Tibial nerve (tissue), 3 donors: ENCODE measurements at regions not wholly inside any gene's neighbourhood (a gene's known extent, or its start where the extent isn't known, plus 50 kb on each side); places are given as distances from the start of the nearest gene placed in this dataset.

Experiments
- CTCF ChIP-seq, 5 experiments: fragments of 200-600 bp in 3 of 5; fragments of 450-650 bp in 2 of 5; sonication (generic) in 3 of 5; IDR thresholded peaks; one replicate each; pipeline ENCODE4 v1.5.1; 2016 to 2019; ENCODE audit warnings: antibody characterized with exemption in 5 of 5, mild to moderate bottlenecking in 3 of 5, moderate library complexity in 2 of 5
- POLR2A ChIP-seq, 2 donors: fragments of 450-650 bp; IDR thresholded peaks; one replicate each; pipeline ENCODE4 v1.6.1; 2017; ENCODE audit warnings: antibody characterized with exemption in 2 of 2, mild to moderate bottlenecking in 2 of 2, moderate library complexity in 2 of 2

- no peak for TF ChIP-seq CTCF (IDR thresholded peaks at IDR 0.05)
- no peak for TF ChIP-seq POLR2A (IDR thresholded peaks at IDR 0.05)
Observed at GRCh38 chr20:51159303-51159702, 136.4 kb upstream of the KCNG1 start.
